ENCODE measurements at regions not wholly inside any gene's neighbourhood (a gene's known extent, or its start where the extent isn't known, plus 50 kb on each side); places are given as distances from the start of the nearest gene placed in this dataset.

- H3K27ac ChIP-seq, result no peak overlapping the region
- no peak for TF ChIP-seq CTCF (conservative IDR thresholded peaks at IDR 0.05)
These were observed 209.7 kb downstream of the LACC1 start for GRCh38 chr13:44089452-44089851.

- no peak overlapping the region for H3K27ac ChIP-seq
- TF ChIP-seq CTCF (conservative IDR thresholded peaks at IDR 0.05), result no peak
These were observed 212.6 kb downstream of the LACC1 start for GRCh38 chr13:44092078-44092970.

- no peak overlapping the region for H3K27ac ChIP-seq
- no peak for TF ChIP-seq CTCF (conservative IDR thresholded peaks at IDR 0.05)
These were observed 214.2 kb downstream of the LACC1 start for GRCh38 chr13:44093607-44094564.

- TF ChIP-seq CTCF (conservative IDR thresholded peaks at IDR 0.05), result no peak
- no peak overlapping the region for H3K27ac ChIP-seq
These were observed 217.2 kb downstream of the LACC1 start for GRCh38 chr13:44096901-44097300.

GRCh38 chr13:44098559-44098958, 218.9 kb downstream of the LACC1 start:
- TF ChIP-seq CTCF (conservative IDR thresholded peaks at IDR 0.05), result no peak
- no peak overlapping the region for H3K27ac ChIP-seq

- no peak for TF ChIP-seq CTCF (conservative IDR thresholded peaks at IDR 0.05)
- no peak overlapping the region for H3K27ac ChIP-seq
These were observed 221.8 kb downstream of the LACC1 start for GRCh38 chr13:44101347-44102083.

Data from VCaP (cell line).